Endothelial cell of umbilical vein (primary cell): ENCODE measurements at regions not wholly inside any gene's neighbourhood (a gene's known extent, or its start where the extent isn't known, plus 50 kb on each side); places are given as distances from the start of the nearest gene placed in this dataset.

ENCODE experiments used
- BruUV-seq: library from RNA; stranded (reverse); fragments of 400-500 nt; replicated peaks from 2 replicates; lab custom pipeline; 2021; lab: Mats Ljungman, UMichigan
- CTCF ChIA-PET: fragments of 300-600, 350-600 bp; sonication (Branson Sonifier 250); formaldehyde crosslinking; loops from one replicate; lab custom pipeline; 2021; ENCODE audit warnings: antibody characterized with exemption, inconsistent platforms; lab: Charles Lee
- POLR2A ChIA-PET: fragments of 300-600, 350-600 bp; sonication (Branson Sonifier 250); formaldehyde crosslinking; loops from one replicate; lab custom pipeline; 2021; ENCODE audit warnings: antibody characterized with exemption, inconsistent platforms; lab: Charles Lee
- DNase-seq: peaks from one replicate; pipeline ENCODE4 v3.0.0-alpha.2; 2011; ENCODE audit warnings: low read depth, low spot score
- FAIRE-seq: peaks from 2 replicates; lab custom pipeline; 2011; peaks lifted over from hg19 to GRCh38; lab: Jason Lieb, UNC
- H2AFZ ChIP-seq: 2 replicates; pipeline ENCODE4 v1.6.0; 2012; ENCODE audit warnings: low read depth, low read length, control low read depth, inconsistent platforms
- H3K27ac ChIP-seq: 2 replicates; pipeline ENCODE4 v1.5.1; 2011; ENCODE audit warnings: low read depth, mild to moderate bottlenecking, control low read depth, low read length, moderate library complexity; ENCODE audit not compliant: insufficient read depth
- H3K27me3 ChIP-seq, 2 experiments: 2 replicates each; pipeline versions ENCODE4 v1.6.0 to v1.6.1; 2011; ENCODE audit warnings: low read length in 2 of 2, mixed read lengths in 1 of 2; ENCODE audit not compliant: control insufficient read depth in 2 of 2, insufficient read depth in 2 of 2
- H3K36me3 ChIP-seq, 2 experiments: 2 replicates in 1 of 2; 3 replicates in 1 of 2; pipeline ENCODE4 v1.5.1; 2011; ENCODE audit warnings: low read length in 2 of 2, mild to moderate bottlenecking in 1 of 2, moderate library complexity in 1 of 2; ENCODE audit not compliant: control insufficient read depth in 2 of 2, insufficient read depth in 2 of 2; ENCODE audit errors: extremely low read depth in 1 of 2
- H3K4me1 ChIP-seq: 3 replicates; pipeline ENCODE4 v1.5.1; 2011; ENCODE audit warnings: mild to moderate bottlenecking, low read length; ENCODE audit not compliant: control insufficient read depth, insufficient read depth; ENCODE audit errors: extremely low read depth
- H3K4me2 ChIP-seq: 2 replicates; pipeline ENCODE4 v1.6.1; 2011; ENCODE audit warnings: low read length, control low read depth, mixed read lengths; ENCODE audit not compliant: insufficient read depth
- H3K4me3 ChIP-seq, 3 experiments: fragments of 200-600 bp in 1 of 3; sonication (generic), shearing (Covaris generic) in 1 of 3; replicated peaks in 1 of 3; 2 replicates each; pipeline ENCODE4 v1.5.1; 2011 to 2016; ENCODE audit warnings: control low read depth in 3 of 3, low read length in 3 of 3, mild to moderate bottlenecking in 2 of 3, inconsistent platforms in 1 of 3, low read depth in 1 of 3, moderate library complexity in 1 of 3; ENCODE audit not compliant: insufficient read depth in 1 of 3
- H3K79me2 ChIP-seq: 2 replicates; pipeline ENCODE4 v1.6.0; 2012; ENCODE audit warnings: low read length, inconsistent platforms; ENCODE audit not compliant: control insufficient read depth, insufficient read depth
- H3K9ac ChIP-seq: replicated peaks from 2 replicates; pipeline ENCODE3; 2011; ENCODE audit warnings: low read length, control low read depth; ENCODE audit not compliant: insufficient read depth; ENCODE audit errors: extremely low read depth
- H3K9me1 ChIP-seq: replicated peaks from 3 replicates; pipeline ENCODE4 v1.6.0; 2011; ENCODE audit warnings: mild to moderate bottlenecking, low read length; ENCODE audit not compliant: control insufficient read depth, insufficient read depth; ENCODE audit errors: extremely low read depth
- H3K9me3 ChIP-seq: replicated peaks from 2 replicates; pipeline ENCODE4 v1.5.1; 2012; ENCODE audit warnings: low read length, inconsistent platforms; ENCODE audit not compliant: control insufficient read depth, insufficient read depth
- H4K20me1 ChIP-seq: replicated peaks from 2 replicates; pipeline ENCODE3; 2011; ENCODE audit warnings: mild to moderate bottlenecking, low read length; ENCODE audit not compliant: control insufficient read depth, insufficient read depth; ENCODE audit errors: extremely low read depth
- CTCF ChIP-seq, 2 donors: IDR thresholded peaks; 1 replicate in 1 of 2; 2 replicates in 1 of 2; pipeline ENCODE4 v1.5.1; 2011; ENCODE audit warnings: low read length in 2 of 2, mild to moderate bottlenecking in 2 of 2, moderate library complexity in 2 of 2, control low read depth in 1 of 2, inconsistent platforms in 1 of 2, low read depth in 1 of 2; ENCODE audit not compliant: insufficient read depth in 1 of 2; ENCODE audit errors: extremely low read depth in 1 of 2
- EZH2 ChIP-seq: IDR thresholded peaks from 2 replicates; pipeline ENCODE4 v1.6.1; 2012; ENCODE audit warnings: borderline replicate concordance, low read depth, mild to moderate bottlenecking, moderate library complexity, low read length, inconsistent platforms; ENCODE audit not compliant: severe bottlenecking
- FOS ChIP-seq: IDR thresholded peaks from 2 replicates; pipeline ENCODE4 v1.6.1; 2011; ENCODE audit warnings: mild to moderate bottlenecking, low read length, moderate library complexity, borderline replicate concordance; ENCODE audit not compliant: insufficient read depth
- GATA2 ChIP-seq: IDR thresholded peaks from 2 replicates; pipeline ENCODE4 v1.7.0; 2011; ENCODE audit warnings: low read depth, mild to moderate bottlenecking, moderate library complexity, mixed read lengths, low read length; ENCODE audit not compliant: insufficient read length, insufficient read depth
- JUN ChIP-seq: IDR thresholded peaks from 2 replicates; pipeline ENCODE4 v1.6.1; 2011; ENCODE audit warnings: borderline replicate concordance, low read depth; ENCODE audit not compliant: insufficient read length, insufficient read depth
- MAX ChIP-seq: IDR thresholded peaks from 2 replicates; pipeline ENCODE4 v1.6.1; 2011; ENCODE audit not compliant: insufficient read depth, insufficient read length
- MYC ChIP-seq: IDR thresholded peaks from one replicate; pipeline ENCODE4 v1.6.1; 2011; ENCODE audit warnings: mild to moderate bottlenecking, low read depth, low read length
- POLR2A ChIP-seq: IDR thresholded peaks from 2 replicates; pipeline ENCODE4 v1.6.1; 2012; ENCODE audit warnings: low read depth, mild to moderate bottlenecking, control low read depth, low read length
- POLR2AphosphoS5 ChIP-seq: IDR thresholded peaks from 2 replicates; pipeline ENCODE4 v1.6.1; 2012; ENCODE audit warnings: low read depth, mild to moderate bottlenecking, control low read depth, low read length, moderate library complexity; ENCODE audit not compliant: insufficient read depth
- dilution Hi-C: fragments of 300-500 bp; cut with MboI; formaldehyde crosslinking; loops from one replicate; pipeline ENCODE4 v1.15.0; 2019; ENCODE audit warnings: low sequenced_read_pairs; ENCODE audit not compliant: extremely low pct_ligation_motif_present
- intact Hi-C: fragments of 100-400 bp; cut with micrococcal nuclease; formaldehyde crosslinking; loops from one replicate; pipeline ENCODE4 v1.10.0; 2022

- dilution Hi-C loops: no loop called here
- no peak for FAIRE-seq
- CTCF ChIA-PET: interaction anchor here (1.2 kb wide), 1 partner anchor 8 kb away, joined by 3 read pairs; no protein-coding TSS in a partner anchor
Observed at GRCh38 chr15:45910671-45911070, 275.8 kb downstream of the SQOR start.

More at GRCh38 chr15:45910671-45911070, 275.8 kb downstream of the SQOR start:
- no peak for DNase-seq
- intact Hi-C loops: loop anchor here (2.0 kb wide), 1 partner anchor 72 kb away; no protein-coding TSS in a partner anchor
- TF ChIP-seq GATA2: no peak
- TF ChIP-seq POLR2A: no peak
- TF ChIP-seq MYC: no peak
- no peak for TF ChIP-seq MAX
- no peak for TF ChIP-seq FOS
- no peak for TF ChIP-seq POLR2AphosphoS5
- TF ChIP-seq JUN: no peak
- TF ChIP-seq CTCF (IDR thresholded peaks at IDR 0.05; ENCODE audit: extremely low read depth in 1 of 2, insufficient read depth in 1 of 2, low read depth in 1 of 2, low read length in 2 of 2): no peak
- no peak for TF ChIP-seq EZH2
- Histone ChIP-seq H3K9me1 (no peaks in the 10 kb centered on the region), H3K27ac (no peak overlapping the region), H3K4me1 (peaks cover 12% of the 10 kb centered on the region), H3K79me2 (no peaks in the 10 kb centered on the region), H3K27me3 (no peaks in the 10 kb centered on the region), H3K4me3 (no peak overlapping the region), H2AFZ (peak overlapping the region; percentile 46), H4K20me1 (no peaks in the 10 kb centered on the region), H3K4me2 (no peak overlapping the region), H3K9me3 (no peaks in the 10 kb centered on the region), H3K9ac (no peak overlapping the region), H3K36me3 (no peaks in the 10 kb centered on the region)
- POLR2A ChIA-PET: no interaction called here
- no TSS peak for BruUV-seq
